ENCODE measurements at regions not wholly inside any gene's neighbourhood (a gene's known extent, or its start where the extent isn't known, plus 50 kb on each side); places are given as distances from the start of the nearest gene placed in this dataset.

- no peak for TF ChIP-seq CTCF (IDR thresholded peaks at IDR 0.05)
- TF ChIP-seq POLR2A (IDR thresholded peaks at IDR 0.05) = no peak
Observed at GRCh38 chr17:22461460-22462145, 769.3 kb downstream of the KCNJ18 start.

Measured in vagina (tissue), 2 donors.